Heart left ventricle (tissue), 13 donors: ENCODE measurements at regions not wholly inside any gene's neighbourhood (a gene's known extent, or its start where the extent isn't known, plus 50 kb on each side); places are given as distances from the start of the nearest gene placed in this dataset.

Source experiments
- CTCF ChIP-seq, 12 donors: fragments of 200-600 bp; sonication (generic) in 4 of 12; IDR thresholded peaks; one replicate each; pipeline versions ENCODE4 v1.5.0 to v1.8.0; 2018 to 2022; ENCODE audit warnings: antibody characterized with exemption in 12 of 12, mild to moderate bottlenecking in 5 of 12
- POLR2A ChIP-seq, 2 donors: fragments of 450-650 bp; IDR thresholded peaks; one replicate each; pipeline ENCODE4 v1.6.1; 2017; ENCODE audit warnings: antibody characterized with exemption in 2 of 2, mild to moderate bottlenecking in 2 of 2, moderate library complexity in 2 of 2
- donor health status: ischemic (EF 13 %, LVEDD 7.1; RV severe dilation, severe dysfunction).
- donor health status: DM: no; HTN: yes; CAD: no.
- donor health status: DM: no; HTN: no; CAD: no.
- donor health status: ischemic (EF 25% LVEDD 6.9; RV normal size, moderate dysfunction).
- donor health status: ischemic (EF 25% LVEDD 5.7; RV mildly dilated, moderate dysfunction).
- donor health status: ischemic (EF 35%, LVEDD 5.7; RV mildly dilated, moderate dysfunction).
- donor health status: nonischemic (EF 11% LVEDD 7.7; RV severe dilation, severe dysfunction).
- donor health status: DM: yes; HTN: yes; CAD: no.
- donor health status: PGD.
- donor health status: ischemic (EF 29% LVEDD 5.4; RV normal size, mild dysfunction).
- donor health status: nonischemic (EF 23%, LVEDD 6.1; RV moderate dilation, normal function).

- TF ChIP-seq POLR2A (IDR thresholded peaks at IDR 0.05) (no peak), CTCF (IDR thresholded peaks at IDR 0.05) (no peak)
Measured at GRCh38 chr12:59234391-59234790, 314.1 kb upstream of the LRIG3 start.
